ENCODE measurements at regions not wholly inside any gene's neighbourhood (a gene's known extent, or its start where the extent isn't known, plus 50 kb on each side); places are given as distances from the start of the nearest gene placed in this dataset.
"Not testable (repeated sequence)": the region's sequence is repeated elsewhere in the genome, so short reads cannot be mapped to it uniquely, and the experiment has no call there.

GRCh38 chr6:140027219-140027618 is 652.8 kb upstream of the CITED2 start:
- DNase-seq (ENCODE audit: low read depth in 1 of 2, low spot score in 1 of 2), result no peak

- no peak for DNase-seq (ENCODE audit: low read depth in 1 of 2, low spot score in 1 of 2)
Measured at GRCh38 chr6:140026546-140026945, 652.1 kb upstream of the CITED2 start.

GRCh38 chr6:140025171-140025570 is 650.7 kb upstream of the CITED2 start:
- DNase-seq (ENCODE audit: low read depth in 1 of 2, low spot score in 1 of 2), result no peak

- no peak for DNase-seq (ENCODE audit: low read depth in 1 of 2, low spot score in 1 of 2)
Measured at GRCh38 chr6:140020207-140020791, 645.9 kb upstream of the CITED2 start.

- no peak for DNase-seq (ENCODE audit: low read depth in 1 of 2, low spot score in 1 of 2)
Measured at GRCh38 chr6:140018588-140018987, 644.1 kb upstream of the CITED2 start.

GRCh38 chr6:140017470-140017869 is 643.0 kb upstream of the CITED2 start:
- no peak for DNase-seq (ENCODE audit: low read depth in 1 of 2, low spot score in 1 of 2)

GRCh38 chr6:140012150-140012549 is 637.7 kb upstream of the CITED2 start:
- no peak for DNase-seq (ENCODE audit: low read depth in 1 of 2, low spot score in 1 of 2)

GRCh38 chr6:140011537-140011936 is 637.1 kb upstream of the CITED2 start:
- DNase-seq (ENCODE audit: low read depth in 1 of 2, low spot score in 1 of 2), result no peak

GRCh38 chr6:140009286-140009685 is 634.8 kb upstream of the CITED2 start:
- no peak for DNase-seq (ENCODE audit: low read depth in 1 of 2, low spot score in 1 of 2)

- DNase-seq (ENCODE audit: low read depth in 1 of 2, low spot score in 1 of 2), result no peak
Measured at GRCh38 chr6:140007525-140007924, 633.1 kb upstream of the CITED2 start.

GRCh38 chr6:140003217-140003616 is 628.8 kb upstream of the CITED2 start:
- no peak for DNase-seq (ENCODE audit: low read depth in 1 of 2, low spot score in 1 of 2)

- no peak for DNase-seq (ENCODE audit: low read depth in 1 of 2, low spot score in 1 of 2)
Measured at GRCh38 chr6:140002396-140003022, 628.1 kb upstream of the CITED2 start.

- no peak for DNase-seq (ENCODE audit: low read depth in 1 of 2, low spot score in 1 of 2)
Measured at GRCh38 chr6:140001821-140002341, 627.4 kb upstream of the CITED2 start.

- DNase-seq (ENCODE audit: low read depth in 1 of 2, low spot score in 1 of 2), result no peak
Measured at GRCh38 chr6:140001005-140001404, 626.6 kb upstream of the CITED2 start.

GRCh38 chr6:139999661-140000060 is 625.2 kb upstream of the CITED2 start:
- not testable (repeated sequence) for DNase-seq (ENCODE audit: low read depth in 1 of 2, low spot score in 1 of 2)

GRCh38 chr6:139998478-139998877 is 624.0 kb upstream of the CITED2 start:
- DNase-seq (ENCODE audit: low read depth in 1 of 2, low spot score in 1 of 2), result not testable (repeated sequence)

- no peak for DNase-seq (ENCODE audit: low read depth in 1 of 2, low spot score in 1 of 2)
Measured at GRCh38 chr6:139996253-139996834, 621.9 kb upstream of the CITED2 start.

GRCh38 chr6:139994998-139995397 is 620.5 kb upstream of the CITED2 start:
- DNase-seq (ENCODE audit: low read depth in 1 of 2, low spot score in 1 of 2), result no peak

- DNase-seq (ENCODE audit: low read depth in 1 of 2, low spot score in 1 of 2), result no peak
Measured at GRCh38 chr6:139990856-139991465, 616.5 kb upstream of the CITED2 start.

GRCh38 chr6:139990026-139990686 is 615.7 kb upstream of the CITED2 start:
- no peak for DNase-seq (ENCODE audit: low read depth in 1 of 2, low spot score in 1 of 2)

GRCh38 chr6:139988685-139989084 is 614.2 kb upstream of the CITED2 start:
- DNase-seq (ENCODE audit: low read depth in 1 of 2, low spot score in 1 of 2), result no peak

GRCh38 chr6:139987091-139987490 is 612.6 kb upstream of the CITED2 start:
- DNase-seq (ENCODE audit: low read depth in 1 of 2, low spot score in 1 of 2), result no peak
